Adrenal gland (tissue), 5 donors: ENCODE measurements at regions not wholly inside any gene's neighbourhood (a gene's known extent, or its start where the extent isn't known, plus 50 kb on each side); places are given as distances from the start of the nearest gene placed in this dataset.

ENCODE experiments used
- CTCF ChIP-seq, 6 experiments: fragments of 450-650 bp in 4 of 6; fragments of 200-600 bp in 2 of 6; sonication (generic) in 1 of 6; IDR thresholded peaks; 1 replicate in 5 of 6; 2 replicates in 1 of 6; pipeline versions ENCODE4 v1.5.1 to v1.8.0; 2016 to 2021; ENCODE audit warnings: antibody characterized with exemption in 6 of 6, mild to moderate bottlenecking in 2 of 6, moderate library complexity in 1 of 6
- POLR2A ChIP-seq, 2 donors: fragments of 450-650 bp; IDR thresholded peaks; one replicate each; pipeline ENCODE4 v1.6.1; 2017; ENCODE audit warnings: antibody characterized with exemption in 2 of 2, mild to moderate bottlenecking in 2 of 2, moderate library complexity in 1 of 2
- donor health status: DM: no; HTN: no; CAD: no.

- TF ChIP-seq CTCF (IDR thresholded peaks at IDR 0.05): no peak
- TF ChIP-seq POLR2A (IDR thresholded peaks at IDR 0.05): no peak
Observed at GRCh38 chr1:195791796-195792195, 816.4 kb downstream of the KCNT2 start.
